A673 (cell line): ENCODE measurements at regions not wholly inside any gene's neighbourhood (a gene's known extent, or its start where the extent isn't known, plus 50 kb on each side); places are given as distances from the start of the nearest gene placed in this dataset.

Experiments used
- CTCF ChIP-seq: fragments of 300-800, 200-600 bp; sonication (generic); conservative IDR thresholded peaks from 2 replicates; pipeline ENCODE4 v1.5.1; 2017; ENCODE audit warnings: low read depth, mild to moderate bottlenecking, antibody characterized with exemption, low read length, moderate library complexity, mixed read lengths
- EZH2 ChIP-seq: fragments of 200-600 bp; sonication (generic); IDR thresholded peaks from 2 replicates; pipeline ENCODE4 v1.6.1; 2017; ENCODE audit warnings: borderline replicate concordance, low read depth, mild to moderate bottlenecking, mixed read lengths, antibody characterized with exemption, low read length; ENCODE audit not compliant: poor library complexity, severe bottlenecking

- TF ChIP-seq CTCF, result no peak
- no peak for TF ChIP-seq EZH2
Observed at GRCh38 chr12:89270548-89270947, 81.8 kb downstream of the DUSP6 start.
